IPS DF 4.7 (cell line): ENCODE measurements at regions not wholly inside any gene's neighbourhood (a gene's known extent, or its start where the extent isn't known, plus 50 kb on each side); places are given as distances from the start of the nearest gene placed in this dataset.
"Not testable (repeated sequence)": the region's sequence is repeated elsewhere in the genome, so short reads cannot be mapped to it uniquely, and the experiment has no call there.

Experiments
- DNase-seq: peaks from one replicate; pipeline ENCODE4 v3.0.0-alpha.2; 2013; ENCODE audit warnings: low spot score; ENCODE audit errors: extremely low read depth

DNA sequence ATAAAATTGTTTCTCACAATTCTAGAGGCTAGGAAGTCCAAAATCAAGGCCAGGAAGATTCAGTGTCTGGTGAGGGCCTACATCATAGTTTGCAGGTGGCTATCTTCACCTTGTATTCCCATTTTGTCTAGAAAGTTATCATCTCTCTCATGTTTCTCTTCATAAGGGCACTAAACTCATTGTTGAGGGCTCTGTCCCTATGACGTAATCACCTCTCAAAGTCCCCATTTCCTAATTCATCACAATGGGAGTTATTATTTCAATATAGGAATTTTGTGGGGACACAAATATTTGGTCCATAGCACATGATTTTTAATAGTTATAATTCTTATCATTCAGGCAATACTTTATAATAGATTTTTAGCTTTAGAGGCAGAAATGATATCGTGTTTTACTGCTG lies 1509.2 kb upstream of the SEL1L start:
- no peak for DNase-seq

- DNase-seq: no peak
Measured at GRCh38 chr14:83044001-83044400, 1510.3 kb upstream of the SEL1L start.

DNA sequence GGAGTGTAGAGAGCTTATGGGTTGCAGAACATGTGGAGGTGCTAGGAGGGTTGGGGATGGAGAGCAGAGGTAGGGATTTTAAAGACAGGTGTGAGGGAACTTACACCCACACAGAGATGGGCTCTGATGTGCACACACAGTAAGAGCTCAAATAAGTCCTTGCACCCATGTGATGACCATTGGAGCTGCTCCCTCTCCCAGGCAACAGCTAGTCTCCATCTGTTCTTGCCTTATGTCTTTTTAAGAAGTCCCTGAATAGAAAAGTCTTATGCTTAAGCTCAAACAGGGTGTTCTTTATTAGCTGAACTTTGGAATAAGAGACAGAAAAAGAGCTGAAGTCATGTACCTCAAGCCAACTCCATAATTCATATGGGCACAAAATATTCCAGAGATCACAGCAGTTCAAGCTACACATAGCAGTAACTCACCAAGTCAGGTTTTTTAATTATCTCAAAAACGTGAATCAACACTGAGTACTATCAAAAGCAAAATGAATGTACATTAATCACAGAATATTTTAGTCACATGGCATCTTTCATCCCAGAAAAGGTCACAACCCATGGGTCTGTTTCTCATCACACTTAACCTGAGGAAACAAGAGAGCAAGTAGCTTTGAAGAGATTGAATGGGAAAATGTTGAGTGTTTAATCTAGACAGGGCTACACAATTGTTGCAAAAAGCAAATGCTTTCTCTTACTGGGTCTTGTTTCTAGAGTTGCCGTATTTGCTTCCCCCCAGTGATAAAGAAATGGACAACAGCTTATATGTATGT lies 1513.6 kb upstream of the SEL1L start:
- DNase-seq: no peak

- no peak for DNase-seq
Measured at GRCh38 chr14:83053022-83053710, 1519.5 kb upstream of the SEL1L start.

GRCh38 chr14:83058068-83058467 lies 1524.4 kb upstream of the SEL1L start:
- DNase-seq: no peak

DNA sequence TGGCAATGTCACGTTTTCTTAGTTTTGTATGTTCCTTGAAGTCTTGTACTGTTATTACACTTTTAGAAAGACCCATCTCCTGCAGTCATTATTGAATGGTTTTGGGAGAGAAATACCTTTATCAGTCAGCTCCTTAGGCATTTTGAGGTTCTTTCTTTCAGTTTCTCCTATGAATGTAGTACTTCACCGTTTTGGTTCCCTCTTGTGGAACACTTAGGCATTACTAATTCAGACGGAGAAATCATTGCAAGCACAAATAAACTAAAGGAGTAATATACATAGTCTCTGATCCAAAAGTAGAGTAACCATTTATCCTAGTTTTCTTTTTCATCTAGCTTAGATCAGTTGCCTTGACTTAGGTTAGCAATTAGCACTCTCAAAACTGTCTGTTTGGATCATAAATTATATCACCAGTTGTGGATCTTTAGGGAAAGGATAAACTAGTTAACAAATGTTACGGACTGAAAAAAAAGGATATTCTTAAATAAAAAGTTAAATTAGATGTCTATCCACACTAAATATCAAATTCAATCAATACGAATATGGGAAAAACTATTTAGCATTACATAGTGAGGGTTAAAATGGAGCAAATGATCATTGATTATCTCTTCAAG lies 1538.3 kb upstream of the SEL1L start:
- DNase-seq: no peak

GRCh38 chr14:83085136-83085535 lies 1551.5 kb upstream of the SEL1L start:
- no peak for DNase-seq

DNA sequence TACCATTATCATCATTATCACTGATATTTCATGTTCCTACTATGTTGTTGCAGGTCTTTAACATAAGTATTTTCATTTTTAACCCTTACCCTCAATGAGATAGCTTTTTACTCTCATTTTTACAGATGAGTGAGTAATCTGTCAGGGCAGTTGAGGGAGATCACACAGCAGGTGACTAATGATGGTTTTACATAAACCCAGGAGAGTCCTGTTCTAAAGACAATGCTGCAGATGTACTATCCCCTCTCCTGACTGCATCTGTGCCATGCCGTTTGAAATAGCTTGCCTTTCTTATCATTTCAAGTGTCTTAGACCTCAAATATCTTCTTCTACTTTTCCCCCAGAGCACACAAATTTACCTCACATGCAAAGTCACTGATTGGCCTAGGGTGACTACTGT lies 1552.1 kb upstream of the SEL1L start:
- DNase-seq: no peak

DNA sequence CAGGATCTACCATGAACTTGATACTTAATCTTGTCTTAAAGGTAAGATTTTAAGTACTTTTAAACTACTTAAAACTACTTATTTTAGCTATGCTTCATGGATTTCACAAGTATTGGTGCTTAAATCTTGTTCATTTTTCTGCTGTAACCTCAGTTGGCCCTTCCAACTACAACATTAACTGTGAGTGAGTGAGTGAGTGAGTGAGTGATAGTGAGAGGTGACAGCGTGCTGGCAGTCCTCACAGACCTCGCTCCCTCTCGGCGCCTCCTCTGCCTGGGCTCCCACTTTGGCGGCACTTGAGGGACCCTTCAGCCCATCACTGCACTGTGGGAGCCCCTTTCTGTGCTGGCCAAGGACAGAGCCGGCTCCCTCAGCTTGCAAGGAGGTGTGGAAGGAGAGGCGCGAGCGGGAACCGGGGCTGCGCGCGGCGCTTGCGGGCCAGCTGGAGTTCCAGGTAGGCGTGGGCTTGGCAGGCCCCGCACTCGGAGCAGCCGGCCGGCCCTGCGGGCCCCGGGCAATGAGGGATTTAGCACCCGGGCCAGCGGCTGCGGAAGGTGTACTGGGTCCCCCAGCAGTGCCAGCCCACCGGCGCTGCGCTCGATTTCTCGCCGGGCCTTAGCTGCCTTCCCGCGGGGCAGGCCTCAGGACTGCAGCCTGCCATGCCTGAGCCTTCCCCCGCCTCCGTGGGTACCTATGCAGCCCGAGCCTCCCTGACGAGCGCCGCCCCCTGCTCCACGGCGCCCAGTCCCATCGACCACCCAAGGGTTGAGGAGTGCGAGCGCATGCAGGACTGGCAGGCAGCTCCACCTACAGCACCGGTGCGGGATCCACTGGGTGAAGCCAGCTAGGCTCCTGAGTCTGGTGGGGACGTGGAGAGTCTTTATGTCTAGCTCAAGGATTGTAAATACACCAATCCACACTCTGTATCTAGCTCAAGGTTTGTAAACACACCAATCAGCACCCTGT lies 1558.6 kb upstream of the SEL1L start:
- not testable (repeated sequence) for DNase-seq

DNA sequence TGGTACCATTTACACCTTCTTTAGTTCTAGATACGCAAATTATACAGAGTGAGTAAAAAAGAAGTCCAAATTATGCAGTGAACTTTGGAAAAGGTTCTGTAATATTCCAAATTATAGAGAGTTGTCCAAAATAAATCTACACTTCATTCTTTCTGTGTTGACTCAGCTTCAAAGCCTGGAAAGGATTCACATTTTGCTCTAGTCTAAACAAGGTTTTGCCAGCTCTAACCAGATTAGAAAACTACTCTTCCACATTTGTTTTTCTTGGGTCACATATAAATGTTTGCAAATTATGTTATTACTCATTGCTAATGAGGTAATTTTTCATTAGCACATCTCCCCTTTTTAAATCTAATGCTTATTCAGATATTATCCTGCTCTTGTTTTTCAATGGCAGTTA lies 1562.4 kb upstream of the SEL1L start:
- no peak for DNase-seq

DNA sequence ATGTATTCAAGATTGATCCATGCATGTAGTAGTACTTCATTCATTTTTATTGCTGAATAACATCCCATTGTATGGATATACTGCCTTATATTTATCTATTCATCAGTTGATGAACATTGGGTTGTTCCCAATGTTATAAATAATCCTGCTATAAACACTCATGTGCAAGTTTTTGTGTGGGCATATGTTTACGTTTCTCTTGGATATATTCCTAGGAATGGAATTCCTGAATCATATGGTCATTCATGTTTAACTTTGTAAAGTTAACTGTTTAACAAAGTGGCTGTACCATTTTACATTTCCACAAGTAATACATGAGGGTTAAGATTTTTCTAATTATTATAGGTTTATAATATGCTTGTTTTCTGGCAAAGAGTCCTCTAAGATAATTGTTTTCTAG lies 1568.2 kb upstream of the SEL1L start:
- no peak for DNase-seq

- DNase-seq: no peak
Measured at GRCh38 chr14:83118029-83118428, 1584.4 kb upstream of the SEL1L start.

DNA sequence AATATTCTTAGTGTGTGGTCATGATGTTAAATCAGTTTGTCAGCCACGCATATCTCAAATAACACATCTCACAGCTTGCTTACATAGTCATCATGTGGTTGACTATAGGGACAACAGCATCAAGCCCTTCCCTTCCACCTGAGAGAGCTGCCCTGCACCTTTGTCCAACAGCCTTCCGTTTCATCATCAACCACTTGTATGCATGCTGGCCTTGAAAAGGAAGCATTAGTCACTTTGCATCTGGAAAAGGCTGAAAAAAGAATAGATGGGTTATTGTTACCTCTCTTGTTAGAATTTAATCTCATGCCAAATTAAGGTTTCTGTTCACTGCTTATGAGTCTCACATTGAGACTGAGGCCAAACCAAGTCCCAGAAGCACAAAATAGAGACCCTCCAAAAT lies 1586.5 kb upstream of the SEL1L start:
- DNase-seq: no peak

DNA sequence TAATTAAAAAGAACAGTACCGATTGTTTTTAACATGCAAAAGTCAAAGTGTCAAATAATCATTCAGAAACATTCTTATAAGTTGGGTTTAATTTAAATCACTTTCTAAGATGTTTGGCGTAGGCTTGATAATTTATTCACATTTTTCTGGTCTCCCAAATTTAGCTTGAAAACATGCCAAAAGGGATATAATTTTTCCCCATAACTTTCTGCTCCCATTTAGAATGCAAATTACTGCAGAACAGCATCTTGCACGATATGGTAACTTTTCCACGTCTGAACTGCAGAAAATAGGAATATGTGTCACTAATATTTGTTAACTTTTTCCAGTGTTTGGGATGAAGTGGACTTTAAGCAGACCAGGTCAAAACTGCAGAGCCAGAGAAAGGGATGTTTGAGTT lies 1592.4 kb upstream of the SEL1L start:
- DNase-seq: no peak

GRCh38 chr14:83128783-83129182 lies 1595.1 kb upstream of the SEL1L start:
- no peak for DNase-seq

DNA sequence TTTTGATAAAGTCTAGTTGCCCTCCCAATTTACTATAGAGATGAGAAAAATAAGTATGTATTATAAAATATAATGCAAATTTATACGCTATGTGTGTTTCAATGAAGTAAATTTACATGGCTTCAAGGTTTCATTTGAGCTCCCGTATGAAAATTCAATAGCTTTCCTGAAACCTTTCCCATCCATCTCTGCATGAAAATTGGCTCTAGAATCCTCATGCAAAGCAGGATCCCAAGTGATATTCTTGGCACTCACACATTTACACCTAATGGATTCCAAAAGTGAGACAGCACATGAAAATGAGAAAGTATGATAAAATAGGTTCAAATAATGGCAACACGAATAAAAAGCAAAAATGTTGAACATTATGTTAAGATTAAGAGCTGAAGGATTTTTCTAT lies 1595.8 kb upstream of the SEL1L start:
- no peak for DNase-seq

DNA sequence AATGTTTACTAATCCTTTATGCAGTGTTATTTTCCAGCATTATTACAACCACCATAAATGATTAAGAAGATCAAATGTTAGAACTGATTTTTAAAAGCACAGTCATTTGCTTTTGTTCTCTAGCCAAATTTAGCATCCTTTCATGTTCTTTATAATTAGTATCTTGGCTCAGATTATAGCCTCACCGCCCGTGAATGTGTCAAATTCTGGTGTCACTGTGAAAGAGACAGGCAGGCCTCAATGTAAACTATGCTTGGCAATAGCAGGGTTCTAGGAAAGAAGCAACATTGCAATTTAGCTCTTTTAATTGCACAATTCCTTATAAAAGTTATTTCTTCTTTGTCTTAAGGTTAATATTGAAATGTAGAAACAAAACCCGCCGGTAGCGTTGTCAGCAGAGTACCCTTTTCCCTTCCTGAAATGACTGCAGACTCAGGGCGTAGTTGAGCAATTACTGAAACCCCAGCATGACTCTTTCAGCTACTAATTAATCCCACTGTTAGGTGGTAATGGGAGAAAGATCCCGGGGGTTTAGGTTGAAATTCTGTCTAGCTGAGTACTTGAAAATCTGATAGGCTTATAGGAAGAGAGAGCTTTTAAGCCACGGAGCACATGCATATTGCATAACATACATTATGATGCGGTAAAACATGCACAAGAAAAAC lies 1600.5 kb upstream of the SEL1L start:
- no peak for DNase-seq

GRCh38 chr14:83140756-83141155 lies 1607.1 kb upstream of the SEL1L start:
- DNase-seq: no peak

DNA sequence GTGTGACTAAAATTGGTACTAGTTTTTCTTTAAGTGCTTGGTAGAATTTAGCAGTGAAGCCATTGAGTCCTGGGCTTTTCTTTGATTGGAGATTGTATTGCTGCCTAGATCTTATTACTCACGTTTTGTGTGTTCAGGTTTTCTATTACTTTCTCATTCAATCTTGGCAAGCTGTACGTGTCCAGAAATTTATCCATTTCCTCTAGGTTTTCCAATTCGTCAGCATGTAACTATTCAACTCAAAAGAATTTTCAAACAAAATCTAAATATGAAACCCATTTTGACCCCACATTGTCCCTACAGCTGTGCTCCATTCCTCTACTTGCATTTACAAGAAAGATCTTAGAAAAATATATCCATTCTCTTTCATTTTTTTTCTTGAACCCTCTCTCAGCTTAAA lies 1613.4 kb upstream of the SEL1L start:
- DNase-seq: no peak

- DNase-seq: no peak
Measured at GRCh38 chr14:83151571-83151970, 1617.9 kb upstream of the SEL1L start.

DNA sequence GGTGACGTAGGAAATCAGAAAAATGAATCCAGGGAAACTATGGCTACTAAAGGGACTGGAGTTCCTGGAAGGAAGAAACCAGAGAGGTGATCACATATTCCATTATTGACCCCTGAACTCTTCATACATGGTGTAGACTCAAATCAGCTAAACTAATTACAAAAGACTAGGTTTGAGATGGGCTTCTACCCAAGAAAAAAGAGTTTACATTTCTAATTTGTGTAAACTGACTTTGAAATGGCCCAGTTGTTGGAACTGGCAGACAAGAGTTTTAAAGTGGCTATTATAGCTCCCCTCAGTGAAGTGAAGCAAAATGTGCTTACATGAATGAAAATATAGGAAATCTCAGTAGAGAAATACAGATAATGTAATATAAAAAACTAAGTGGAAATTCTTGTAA lies 1619.4 kb upstream of the SEL1L start:
- DNase-seq: no peak
